ENCODE measurements at regions not wholly inside any gene's neighbourhood (a gene's known extent, or its start where the extent isn't known, plus 50 kb on each side); places are given as distances from the start of the nearest gene placed in this dataset.

- H3K9ac ChIP-seq (ENCODE audit: control insufficient read depth, extremely low read depth, insufficient read depth, low read length), result no peak overlapping the region
- no peak for TF ChIP-seq EZH2 (IDR thresholded peaks at IDR 0.05; ENCODE audit: low read length)
- no peak for TF ChIP-seq CTCF (optimal IDR thresholded peaks at IDR 0.05 in 1 of 3, IDR thresholded peaks at IDR 0.05 in 1 of 3, conservative IDR thresholded peaks at IDR 0.05 in 1 of 3; ENCODE audit: extremely low read depth in 1 of 3, insufficient read depth in 2 of 3, low read length in 3 of 3)
- no peak overlapping the region for H3K27ac ChIP-seq (ENCODE audit: control insufficient read depth, insufficient read depth, low read length)
- no peak overlapping the region for H3K4me3 ChIP-seq (ENCODE audit: control insufficient read depth in 2 of 3, extremely low read depth in 1 of 3, insufficient read depth in 2 of 3, low read depth in 1 of 3, low read length in 3 of 3)
- no peaks in the 10 kb centered on the region for H3K36me3 ChIP-seq (ENCODE audit: control insufficient read depth in 2 of 2, extremely low read depth in 1 of 2, insufficient read depth in 2 of 2, low read length in 2 of 2)
- no peak overlapping the region for H3K4me2 ChIP-seq (ENCODE audit: control insufficient read depth, extremely low read depth, insufficient read depth, low read depth, low read length)
- H3K27me3 ChIP-seq (ENCODE audit: control insufficient read depth, extremely low read depth, insufficient read depth, low read length), result no peaks in the 10 kb centered on the region
- H4K20me1 ChIP-seq (ENCODE audit: control insufficient read depth, extremely low read depth, insufficient read depth, low read length), result no peaks in the 10 kb centered on the region
- dilution Hi-C loops (cut with MboI; ENCODE audit: extremely low pct_ligation_motif_present, low sequenced_read_pairs), result no loop called here
- H3K79me2 ChIP-seq (ENCODE audit: control insufficient read depth, insufficient read depth, low read length), result no peaks in the 10 kb centered on the region
- FAIRE-seq (no peak), DNase-seq (ENCODE audit: low read depth, low spot score) (no peak)
- no peaks in the 10 kb centered on the region for H3K9me1 ChIP-seq (ENCODE audit: control insufficient read depth, extremely low read depth, insufficient read depth, low read length)
- H3K9me3 ChIP-seq (ENCODE audit: control insufficient read depth, low read depth, low read length), result no peaks in the 10 kb centered on the region
- no peaks in the 10 kb centered on the region for H3K4me1 ChIP-seq (ENCODE audit: control insufficient read depth, extremely low read depth, insufficient read depth, low read length)
- no peak overlapping the region for H2AFZ ChIP-seq (ENCODE audit: control insufficient read depth, low read length)
These were observed 96.2 kb upstream of the MED13L start for GRCh38 chr12:116373572-116374206.

- dilution Hi-C loops (cut with MboI; ENCODE audit: extremely low pct_ligation_motif_present, low sequenced_read_pairs), result no loop called here
- Histone ChIP-seq H3K4me1 (ENCODE audit: control insufficient read depth, extremely low read depth, insufficient read depth, low read length) (no peaks in the 10 kb centered on the region), H3K27ac (ENCODE audit: control insufficient read depth, insufficient read depth, low read length) (no peak overlapping the region)
These were observed 96.7 kb upstream of the MED13L start for GRCh38 chr12:116374207-116374606.

More at GRCh38 chr12:116374207-116374606, 96.7 kb upstream of the MED13L start:
- DNase-seq (ENCODE audit: low read depth, low spot score) (no peak), FAIRE-seq (no peak)
- Histone ChIP-seq H3K36me3 (ENCODE audit: control insufficient read depth in 2 of 2, extremely low read depth in 1 of 2, insufficient read depth in 2 of 2, low read length in 2 of 2) (no peaks in the 10 kb centered on the region), H3K4me2 (ENCODE audit: control insufficient read depth, extremely low read depth, insufficient read depth, low read depth, low read length) (no peak overlapping the region), H3K9me1 (ENCODE audit: control insufficient read depth, extremely low read depth, insufficient read depth, low read length) (no peaks in the 10 kb centered on the region), H3K27me3 (ENCODE audit: control insufficient read depth, extremely low read depth, insufficient read depth, low read length) (no peaks in the 10 kb centered on the region), H4K20me1 (ENCODE audit: control insufficient read depth, extremely low read depth, insufficient read depth, low read length) (no peaks in the 10 kb centered on the region), H3K9me3 (ENCODE audit: control insufficient read depth, low read depth, low read length) (no peaks in the 10 kb centered on the region), H2AFZ (ENCODE audit: control insufficient read depth, low read length) (no peak overlapping the region), H3K79me2 (ENCODE audit: control insufficient read depth, insufficient read depth, low read length) (no peaks in the 10 kb centered on the region), H3K4me3 (ENCODE audit: control insufficient read depth in 2 of 3, extremely low read depth in 1 of 3, insufficient read depth in 2 of 3, low read depth in 1 of 3, low read length in 3 of 3) (no peak overlapping the region), H3K9ac (ENCODE audit: control insufficient read depth, extremely low read depth, insufficient read depth, low read length) (no peak overlapping the region)
- TF ChIP-seq EZH2 (IDR thresholded peaks at IDR 0.05; ENCODE audit: low read length) (no peak), CTCF (optimal IDR thresholded peaks at IDR 0.05 in 1 of 3, IDR thresholded peaks at IDR 0.05 in 1 of 3, conservative IDR thresholded peaks at IDR 0.05 in 1 of 3; ENCODE audit: extremely low read depth in 1 of 3, insufficient read depth in 2 of 3, low read length in 3 of 3) (no peak)
